Activated CD8-positive, alpha-beta T cell treated with anti-CD3 and anti-CD28 coated beads for 36 hours (primary cell): ENCODE measurements at regions not wholly inside any gene's neighbourhood (a gene's known extent, or its start where the extent isn't known, plus 50 kb on each side); places are given as distances from the start of the nearest gene placed in this dataset.

Experiments
- ATAC-seq: fragments of 200-7000 bp; cut with Tn5 transposase; one replicate; pipeline ENCODE4 v1.10.0; 2021; ENCODE audit warnings: mild to moderate bottlenecking, moderate library complexity
- CTCF ChIA-PET: fragments of 350-600 bp; sonication (Branson Sonifier 250); formaldehyde crosslinking; loops from one replicate; lab custom pipeline; 2021; ENCODE audit warnings: antibody characterized with exemption; lab: Charles Lee
- POLR2A ChIA-PET: fragments of 350-600 bp; sonication (Branson Sonifier 250); formaldehyde crosslinking; loops from one replicate; lab custom pipeline; 2021; ENCODE audit warnings: antibody characterized with exemption; lab: Charles Lee
- DNase-seq: peaks from one replicate; pipeline ENCODE4 v3.0.0-alpha.2; 2020
- H3K27ac Mint-ChIP-seq: one replicate; pipeline ENCODE4 v1.8.0; 2021; ENCODE audit warnings: mild to moderate bottlenecking, mixed read lengths
- H3K27me3 Mint-ChIP-seq: one replicate; pipeline ENCODE4 v1.8.0; 2021; ENCODE audit warnings: mixed read lengths
- H3K36me3 Mint-ChIP-seq: one replicate; pipeline ENCODE4 v1.8.0; 2021; ENCODE audit warnings: low read depth, mixed read lengths
- H3K4me1 Mint-ChIP-seq: one replicate; pipeline ENCODE4 v1.8.0; 2021; ENCODE audit warnings: low read depth, mixed read lengths
- H3K4me3 Mint-ChIP-seq: one replicate; pipeline ENCODE4 v1.8.0; 2021; ENCODE audit warnings: mild to moderate bottlenecking, moderate library complexity, mixed read lengths
- H3K9me3 Mint-ChIP-seq: one replicate; pipeline ENCODE4 v1.8.0; 2021; ENCODE audit warnings: mixed read lengths
- CTCF ChIP-seq: fragments of 200-600 bp; IDR thresholded peaks from one replicate; pipeline ENCODE4 v1.8.0; 2022; ENCODE audit warnings: antibody characterized with exemption, mild to moderate bottlenecking
- intact Hi-C: fragments of 100-400 bp; cut with micrococcal nuclease; formaldehyde crosslinking; loops from one replicate; pipeline ENCODE4 v1.10.0; 2022

- H3K27ac Mint-ChIP-seq = no peak overlapping the region
- H3K27me3 Mint-ChIP-seq = peaks cover 2% of the 10 kb centered on the region
- DNase-seq (no peak), ATAC-seq (no peak)
- no peak for TF ChIP-seq CTCF
- no peaks in the 10 kb centered on the region for H3K4me1 Mint-ChIP-seq
- H3K4me3 Mint-ChIP-seq = no peak overlapping the region
- intact Hi-C loops = no loop called here
- CTCF ChIA-PET = interaction anchor here (0.6 kb wide), 1 partner anchor 45 kb away, joined by 3 read pairs; no protein-coding TSS in a partner anchor
- POLR2A ChIA-PET = no interaction called here
- H3K9me3 Mint-ChIP-seq = no peaks in the 10 kb centered on the region
- H3K36me3 Mint-ChIP-seq = no peaks in the 10 kb centered on the region
Observed at GRCh38 chr2:30034052-30034775, 112.6 kb upstream of the YPEL5 start.

DNA sequence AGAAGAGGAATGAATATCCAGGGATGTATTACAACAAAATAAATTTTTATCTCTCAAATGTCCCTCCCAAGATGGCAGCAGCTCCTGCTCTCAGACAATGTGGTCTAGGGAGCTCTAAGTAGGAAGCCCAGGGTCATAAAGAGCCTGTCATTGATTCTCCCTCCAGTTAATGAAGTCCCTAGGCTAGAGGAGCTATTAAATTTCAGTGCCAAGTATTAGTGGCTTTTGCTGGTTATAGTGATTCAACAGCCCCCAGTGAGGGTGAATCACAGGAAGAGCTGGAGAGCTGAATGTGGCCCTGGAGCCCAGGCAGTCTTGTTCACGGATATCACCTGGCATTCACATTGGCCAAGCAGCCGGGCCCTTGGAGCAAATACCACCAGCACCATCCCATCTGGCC is 109.8 kb upstream of the YPEL5 start:
- H3K4me3 Mint-ChIP-seq = no peak overlapping the region
- H3K4me1 Mint-ChIP-seq = no peaks in the 10 kb centered on the region
- H3K9me3 Mint-ChIP-seq = no peaks in the 10 kb centered on the region
- H3K36me3 Mint-ChIP-seq = no peaks in the 10 kb centered on the region
- CTCF ChIA-PET = interaction anchor here (1.3 to 2.5 kb wide), 2 partner anchors 12 to 45 kb away, joined by 3 to 6 read pairs; no protein-coding TSS in a partner anchor
- ATAC-seq (no peak), DNase-seq (no peak)
- intact Hi-C loops = no loop called here
- no peak overlapping the region for H3K27ac Mint-ChIP-seq
- no peak for TF ChIP-seq CTCF
- H3K27me3 Mint-ChIP-seq = no peaks in the 10 kb centered on the region
- POLR2A ChIA-PET = no interaction called here

DNA sequence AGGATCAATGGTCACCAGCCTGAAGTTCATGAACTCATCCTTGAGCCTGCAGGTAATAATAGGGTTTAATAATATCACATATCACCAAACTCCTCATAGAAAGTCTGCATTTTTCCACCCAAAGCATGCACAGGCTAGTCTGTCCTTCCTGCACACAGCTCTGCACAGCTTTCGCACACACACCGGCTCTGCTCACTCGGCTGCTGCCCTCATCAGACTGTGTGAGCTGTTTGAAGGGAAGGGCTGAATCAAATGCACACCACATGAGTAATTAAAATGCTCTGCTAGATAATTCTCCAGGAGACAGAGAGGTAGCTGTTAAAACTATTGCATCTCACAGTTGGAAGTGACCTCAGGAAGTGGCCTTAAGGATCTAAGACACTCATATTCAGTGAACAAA is 108.4 kb upstream of the YPEL5 start:
- H3K4me1 Mint-ChIP-seq = no peaks in the 10 kb centered on the region
- peaks cover 4% of the 10 kb centered on the region for H3K27me3 Mint-ChIP-seq
- H3K4me3 Mint-ChIP-seq = no peak overlapping the region
- H3K27ac Mint-ChIP-seq = no peak overlapping the region
- no peak for TF ChIP-seq CTCF
- CTCF ChIA-PET = no interaction called here
- intact Hi-C loops = no loop called here
- H3K36me3 Mint-ChIP-seq = no peaks in the 10 kb centered on the region
- ATAC-seq (no peak), DNase-seq (no peak)
- POLR2A ChIA-PET = no interaction called here
- H3K9me3 Mint-ChIP-seq = no peaks in the 10 kb centered on the region

DNA sequence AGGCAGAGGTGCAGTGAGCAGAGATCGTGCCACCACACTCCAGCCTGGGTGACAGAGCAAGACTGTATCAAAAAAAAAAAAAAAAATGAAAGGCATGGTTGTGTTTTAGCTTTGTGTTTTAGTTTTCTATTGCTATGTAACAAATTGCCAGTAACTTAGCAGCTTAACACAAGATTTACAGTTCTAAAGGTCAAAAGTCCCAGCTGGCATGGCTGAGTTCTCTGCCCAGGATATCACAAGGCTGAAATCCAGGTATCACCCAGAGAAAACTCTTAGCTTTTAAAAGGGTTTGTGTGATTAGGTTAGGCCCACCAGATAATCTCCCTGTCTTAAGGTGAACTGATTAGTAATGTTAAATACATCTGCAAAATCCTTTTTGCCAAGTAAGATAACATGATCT is 107.7 kb upstream of the YPEL5 start:
- ChIA-PET CTCF (no interaction called here), POLR2A (no interaction called here)
- ATAC-seq = no peak

More for the DNA sequence above, 107.7 kb upstream of the YPEL5 start:
- intact Hi-C loops = no loop called here
- Mint-ChIP-seq H3K9me3 (no peaks in the 10 kb centered on the region), H3K4me3 (no peak overlapping the region), H3K36me3 (no peaks in the 10 kb centered on the region), H3K4me1 (no peaks in the 10 kb centered on the region), H3K27ac (no peak overlapping the region), H3K27me3 (peaks cover 9% of the 10 kb centered on the region)
- TF ChIP-seq CTCF = no peak
- DNase-seq = no peak
